A673 (cell line): ENCODE measurements at regions not wholly inside any gene's neighbourhood (a gene's known extent, or its start where the extent isn't known, plus 50 kb on each side); places are given as distances from the start of the nearest gene placed in this dataset.

Source experiments
- BruUV-seq: library from RNA; stranded (reverse); fragments of 400-500 nt; replicated peaks from 2 replicates; lab custom pipeline; 2021; lab: Mats Ljungman, UMichigan
- CTCF ChIA-PET: fragments of 300-600 bp; sonication (Branson Sonifier 250); formaldehyde crosslinking; loops from one replicate; lab custom pipeline; 2022; ENCODE audit warnings: antibody characterized with exemption; lab: Charles Lee
- POLR2A ChIA-PET: fragments of 300-600 bp; sonication (Branson Sonifier 250); formaldehyde crosslinking; loops from one replicate; lab custom pipeline; 2022; ENCODE audit warnings: antibody characterized with exemption; ENCODE audit not compliant: low non-redundant PET; lab: Charles Lee
- DNase-seq: peaks from one replicate; pipeline ENCODE4 v3.0.0-alpha.2; 2015; ENCODE audit warnings: low spot score
- H3K27ac ChIP-seq: fragments of 200-600 bp; sonication (generic); 2 replicates; pipeline ENCODE4 v1.5.1; 2016; ENCODE audit warnings: mixed run types, low read depth, mild to moderate bottlenecking, mixed read lengths, antibody characterized with exemption, low read length; ENCODE audit not compliant: poor library complexity, severe bottlenecking
- H3K27me3 ChIP-seq: fragments of 200-600 bp; sonication (generic); replicated peaks from 2 replicates; pipeline ENCODE4 v1.6.1; 2017; ENCODE audit warnings: mixed run types, low read depth, mild to moderate bottlenecking, mixed read lengths, antibody characterized with exemption, low read length; ENCODE audit not compliant: insufficient read depth, poor library complexity
- H3K36me3 ChIP-seq: fragments of 200-600 bp; sonication (generic); 2 replicates; pipeline ENCODE4 v1.6.1; 2016; ENCODE audit warnings: mixed run types, mild to moderate bottlenecking, mixed read lengths, antibody characterized with exemption, low read length; ENCODE audit not compliant: insufficient read depth, poor library complexity, severe bottlenecking
- H3K4me1 ChIP-seq: fragments of 200-600 bp; sonication (generic); 2 replicates; pipeline ENCODE4 v1.6.1; 2017; ENCODE audit warnings: mixed run types, mild to moderate bottlenecking, mixed read lengths, antibody characterized with exemption, low read length; ENCODE audit not compliant: insufficient read depth, poor library complexity, severe bottlenecking
- H3K4me3 ChIP-seq: fragments of 200-600 bp; sonication (generic); 2 replicates; pipeline ENCODE4 v1.5.1; 2016; ENCODE audit warnings: low read depth, mixed run types, mild to moderate bottlenecking, mixed read lengths, low read length; ENCODE audit not compliant: poor library complexity, severe bottlenecking
- H3K9me3 ChIP-seq: fragments of 200-600 bp; sonication (generic); 2 replicates; pipeline ENCODE4 v1.6.1; 2016; ENCODE audit warnings: mixed run types, low read depth, mild to moderate bottlenecking, mixed read lengths, antibody characterized with exemption, low read length; ENCODE audit not compliant: poor library complexity, severe bottlenecking
- EZH2 ChIP-seq: fragments of 200-600 bp; sonication (generic); IDR thresholded peaks from 2 replicates; pipeline ENCODE4 v1.6.1; 2017; ENCODE audit warnings: borderline replicate concordance, low read depth, mild to moderate bottlenecking, mixed read lengths, antibody characterized with exemption, low read length; ENCODE audit not compliant: poor library complexity, severe bottlenecking
- intact Hi-C: fragments of 100-400 bp; cut with micrococcal nuclease; formaldehyde crosslinking; loops from one replicate; pipeline ENCODE4 v1.10.0; 2022; ENCODE audit not compliant: unreplicated experiment
- TF ChIP-seq, protein P1 (sequence below): fragments of 300-800, 200-600 bp; sonication (generic); conservative IDR thresholded peaks from 2 replicates; pipeline ENCODE4 v1.5.1; 2017; ENCODE audit warnings: low read depth, mild to moderate bottlenecking, antibody characterized with exemption, low read length, moderate library complexity, mixed read lengths

DNA sequence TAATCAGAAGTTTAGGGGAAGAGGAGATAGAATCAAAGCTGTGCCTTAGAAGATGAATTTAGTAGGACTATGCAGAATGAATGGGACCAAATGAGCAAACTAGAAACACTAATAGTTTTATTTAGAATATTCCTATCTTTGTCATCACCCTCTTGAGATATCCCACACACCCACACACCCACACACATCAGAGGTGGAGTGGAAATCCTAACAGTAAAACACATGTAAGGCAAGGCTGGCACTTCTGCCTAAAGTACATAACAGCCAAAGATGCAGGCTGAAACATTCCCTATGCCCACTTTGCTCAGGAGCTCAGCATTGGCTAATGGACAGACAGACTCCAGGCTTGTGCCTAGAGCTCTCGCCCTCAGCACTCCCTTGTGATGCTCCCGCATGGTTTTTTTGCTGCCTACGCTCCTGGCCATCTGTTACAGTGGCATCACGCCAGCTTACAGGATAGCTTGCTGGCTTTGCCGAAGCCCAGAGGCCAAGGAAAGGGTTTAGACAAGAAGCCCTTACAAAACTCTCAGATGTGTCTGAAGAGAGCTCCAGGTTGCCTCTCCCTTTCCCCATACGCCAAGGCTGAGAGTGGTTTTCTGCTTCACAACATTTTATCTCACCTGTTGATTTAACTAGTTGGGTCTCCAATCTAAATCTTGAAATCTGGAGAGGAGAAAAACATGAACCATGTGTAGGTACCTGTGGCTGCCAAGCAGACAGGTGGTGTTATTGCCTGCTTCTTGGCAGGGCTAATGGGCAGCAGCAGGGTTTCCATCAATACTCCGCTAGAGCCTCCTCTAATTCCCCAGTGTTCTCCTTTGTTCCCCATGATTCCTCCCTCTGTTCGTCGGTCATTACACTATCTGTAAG lies 282.6 kb upstream of the ID4 start:
- TF ChIP-seq, protein P1, sequence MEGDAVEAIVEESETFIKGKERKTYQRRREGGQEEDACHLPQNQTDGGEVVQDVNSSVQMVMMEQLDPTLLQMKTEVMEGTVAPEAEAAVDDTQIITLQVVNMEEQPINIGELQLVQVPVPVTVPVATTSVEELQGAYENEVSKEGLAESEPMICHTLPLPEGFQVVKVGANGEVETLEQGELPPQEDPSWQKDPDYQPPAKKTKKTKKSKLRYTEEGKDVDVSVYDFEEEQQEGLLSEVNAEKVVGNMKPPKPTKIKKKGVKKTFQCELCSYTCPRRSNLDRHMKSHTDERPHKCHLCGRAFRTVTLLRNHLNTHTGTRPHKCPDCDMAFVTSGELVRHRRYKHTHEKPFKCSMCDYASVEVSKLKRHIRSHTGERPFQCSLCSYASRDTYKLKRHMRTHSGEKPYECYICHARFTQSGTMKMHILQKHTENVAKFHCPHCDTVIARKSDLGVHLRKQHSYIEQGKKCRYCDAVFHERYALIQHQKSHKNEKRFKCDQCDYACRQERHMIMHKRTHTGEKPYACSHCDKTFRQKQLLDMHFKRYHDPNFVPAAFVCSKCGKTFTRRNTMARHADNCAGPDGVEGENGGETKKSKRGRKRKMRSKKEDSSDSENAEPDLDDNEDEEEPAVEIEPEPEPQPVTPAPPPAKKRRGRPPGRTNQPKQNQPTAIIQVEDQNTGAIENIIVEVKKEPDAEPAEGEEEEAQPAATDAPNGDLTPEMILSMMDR: no peak
- no peak for TF ChIP-seq EZH2
- Histone ChIP-seq H3K27me3 (no peaks in the 10 kb centered on the region), H3K4me1 (no peaks in the 10 kb centered on the region), H3K36me3 (no peaks in the 10 kb centered on the region), H3K9me3 (peaks cover 4% of the 10 kb centered on the region), H3K27ac (no peak overlapping the region), H3K4me3 (no peak overlapping the region)
- CTCF ChIA-PET: no interaction called here
- DNase-seq: no peak
- intact Hi-C loops: no loop called here
- no TSS peak for BruUV-seq
- POLR2A ChIA-PET: interaction anchor here (0.6 kb wide), 1 partner anchor 17 kb away, joined by 3 read pairs; no protein-coding TSS in a partner anchor

GRCh38 chr6:19557191-19557590 lies 280.0 kb upstream of the ID4 start:
- ChIA-PET POLR2A (no interaction called here), CTCF (no interaction called here)
- intact Hi-C loops: no loop called here
- no TSS peak for BruUV-seq
- H3K4me1 ChIP-seq: no peaks in the 10 kb centered on the region
- no peak overlapping the region for H3K27ac ChIP-seq
- no peaks in the 10 kb centered on the region for H3K36me3 ChIP-seq
- TF ChIP-seq, protein P1: no peak
- TF ChIP-seq EZH2: no peak
- DNase-seq: no peak
- no peak overlapping the region for H3K4me3 ChIP-seq
- H3K27me3 ChIP-seq: no peaks in the 10 kb centered on the region
- H3K9me3 ChIP-seq: peaks cover 4% of the 10 kb centered on the region

DNA sequence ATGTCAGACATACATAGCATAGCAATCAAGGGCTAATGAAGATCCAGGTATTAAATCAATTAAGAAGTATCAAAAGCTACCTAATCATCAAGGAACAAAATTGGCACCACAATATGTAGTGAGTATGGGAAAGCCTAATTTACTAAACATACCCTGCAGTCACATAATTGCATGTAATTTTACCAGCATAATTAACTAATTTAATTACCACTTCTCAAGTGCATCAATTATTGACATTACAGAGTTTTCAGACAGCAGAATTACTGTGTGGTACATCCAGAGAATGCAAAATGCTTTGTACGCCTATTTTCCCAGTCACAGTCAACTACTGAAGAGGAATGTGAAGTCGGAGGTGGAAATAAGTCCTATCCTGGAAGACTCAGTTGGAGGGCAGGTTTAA lies 279.0 kb upstream of the ID4 start:
- H3K9me3 ChIP-seq: peaks cover under 1% of the 10 kb centered on the region
- no peak overlapping the region for H3K27ac ChIP-seq
- no peaks in the 10 kb centered on the region for H3K27me3 ChIP-seq
- intact Hi-C loops: no loop called here
- TF ChIP-seq EZH2: no peak
- TF ChIP-seq, protein P1: no peak
- no peak for DNase-seq
- BruUV-seq: no TSS peak
- H3K36me3 ChIP-seq: no peaks in the 10 kb centered on the region
- H3K4me3 ChIP-seq: no peak overlapping the region
- ChIA-PET POLR2A (no interaction called here), CTCF (no interaction called here)
- H3K4me1 ChIP-seq: no peaks in the 10 kb centered on the region
